GM19372 (cell line): ENCODE measurements at regions not wholly inside any gene's neighbourhood (a gene's known extent, or its start where the extent isn't known, plus 50 kb on each side); places are given as distances from the start of the nearest gene placed in this dataset.
"Not testable (repeated sequence)": the region's sequence is repeated elsewhere in the genome, so short reads cannot be mapped to it uniquely, and the experiment has no call there.

Experiments used
- ATAC-seq: cut with Tn5 transposase; IDR thresholded peaks from one replicate; pipeline ENCODE4 v1.9.1; 2021; ENCODE audit warnings: mild to moderate bottlenecking, low read depth, moderate library complexity; ENCODE audit not compliant: unreplicated experiment

DNA sequence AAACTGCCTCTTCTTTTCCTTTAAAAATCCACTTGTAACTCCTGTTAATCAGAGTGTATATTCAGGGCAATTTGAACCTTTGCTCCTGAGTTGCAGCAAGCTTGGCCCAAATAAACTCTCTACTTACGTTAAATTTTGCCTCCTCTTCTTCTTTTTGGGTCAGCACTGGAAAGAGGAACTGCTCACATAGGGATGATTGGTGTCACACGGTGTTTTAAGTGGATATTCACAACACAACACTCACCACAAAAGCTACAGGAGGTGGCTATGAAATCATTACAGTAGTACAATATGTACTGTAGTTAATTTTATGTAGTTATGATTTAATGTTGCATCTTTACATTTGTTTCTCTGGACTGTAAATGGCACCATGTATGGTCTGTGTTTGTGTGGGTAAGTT is 96.8 kb upstream of the DOCK9 start:
- ATAC-seq, result no peak

DNA sequence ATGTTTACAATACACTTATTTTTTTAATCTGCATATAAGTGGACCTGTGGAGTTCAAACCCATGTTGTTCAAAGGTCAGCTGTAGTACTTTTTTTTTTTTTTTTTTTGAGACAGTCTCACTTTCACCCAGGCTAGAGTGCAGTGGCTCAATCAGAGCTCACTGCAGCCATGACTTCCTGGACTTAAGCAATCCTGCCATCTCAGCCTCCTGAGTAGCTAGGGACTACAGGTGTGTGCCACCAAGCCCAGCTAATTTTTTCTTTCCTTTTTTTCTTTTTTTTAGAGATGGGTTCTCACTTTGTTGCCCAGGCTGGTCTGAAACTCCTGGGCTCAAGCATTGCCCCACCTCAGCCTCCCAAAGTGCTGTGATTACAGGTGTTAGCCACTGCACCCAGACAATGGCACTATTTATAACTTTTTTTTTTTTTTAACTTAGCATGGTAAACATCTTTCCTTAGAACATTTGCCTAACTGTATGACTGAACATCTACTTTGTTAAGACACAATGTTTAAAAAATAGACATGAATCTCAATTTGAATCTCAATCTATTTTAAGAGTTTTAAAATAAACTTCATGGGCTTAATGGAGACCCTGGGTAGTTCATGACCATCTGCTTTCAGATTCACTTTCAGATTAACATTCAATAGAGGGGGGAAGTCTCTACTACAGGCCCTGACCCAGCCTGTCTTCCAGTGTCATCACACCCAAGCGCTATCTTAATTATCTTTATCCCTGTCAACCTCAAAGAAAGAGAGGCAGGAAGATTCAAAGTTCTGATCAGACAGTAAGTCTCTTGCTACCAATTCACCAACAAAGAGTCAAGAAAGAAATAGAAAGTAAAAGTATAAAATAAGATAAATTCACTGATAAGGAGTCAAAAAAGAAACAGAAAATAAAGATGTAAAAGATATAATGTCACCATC is 97.7 kb upstream of the DOCK9 start:
- peak; percentile 94 for ATAC-seq

DNA sequence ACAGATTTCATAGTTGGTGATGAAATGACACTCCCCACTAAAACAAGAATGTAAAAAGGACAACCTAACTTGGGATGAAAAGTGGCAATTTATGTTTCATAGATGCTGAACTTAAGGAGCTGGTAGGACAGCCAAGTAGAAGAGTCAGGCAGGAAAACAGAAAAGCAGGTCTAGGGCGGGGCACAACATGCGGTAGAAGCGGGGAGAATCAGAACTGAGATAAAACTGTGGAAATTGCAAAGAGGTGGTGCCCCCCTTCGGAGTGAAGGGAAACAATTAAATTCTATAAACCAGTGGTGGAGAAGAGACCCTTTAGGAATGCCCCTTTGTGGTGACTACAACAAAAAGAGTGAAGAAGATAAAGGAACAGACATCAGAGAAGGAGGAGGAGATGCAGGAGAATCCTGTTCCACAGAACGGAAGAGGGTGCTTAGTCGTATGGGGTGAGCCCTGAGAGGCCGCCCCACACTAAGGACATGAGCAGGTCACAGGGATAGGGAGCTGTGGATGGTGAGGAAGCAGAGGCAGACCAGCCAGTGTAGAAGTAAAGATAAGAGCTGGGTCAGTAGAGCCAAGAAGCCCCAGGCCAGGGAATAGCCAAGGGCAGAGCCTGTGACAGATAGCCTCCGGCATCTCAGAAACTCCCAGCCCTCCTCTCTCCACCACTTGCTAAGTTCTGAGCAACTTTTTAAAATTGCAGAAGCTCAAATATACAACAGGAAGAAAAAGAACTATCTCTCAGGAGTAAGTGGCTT is 100.3 kb upstream of the DOCK9 start:
- ATAC-seq, result no peak

DNA sequence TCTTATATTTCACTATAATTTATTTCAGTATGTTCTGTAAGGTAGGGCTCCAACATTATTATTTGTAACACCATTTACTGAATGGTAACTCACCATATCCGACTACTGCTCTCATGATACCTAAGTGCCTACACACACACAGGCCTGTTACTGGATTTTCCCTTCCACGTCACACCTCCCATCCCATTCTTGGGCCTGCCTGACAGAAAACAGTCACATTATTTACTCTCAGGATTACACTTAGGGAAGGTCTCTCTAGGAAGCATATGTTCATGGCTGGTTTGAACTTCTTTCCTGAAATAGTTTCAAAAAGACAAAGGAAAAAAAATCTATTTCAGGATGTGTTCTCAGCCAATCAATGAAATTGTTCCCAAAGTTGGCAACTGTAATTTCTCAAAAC is 102.3 kb upstream of the DOCK9 start:
- ATAC-seq, result no peak

DNA sequence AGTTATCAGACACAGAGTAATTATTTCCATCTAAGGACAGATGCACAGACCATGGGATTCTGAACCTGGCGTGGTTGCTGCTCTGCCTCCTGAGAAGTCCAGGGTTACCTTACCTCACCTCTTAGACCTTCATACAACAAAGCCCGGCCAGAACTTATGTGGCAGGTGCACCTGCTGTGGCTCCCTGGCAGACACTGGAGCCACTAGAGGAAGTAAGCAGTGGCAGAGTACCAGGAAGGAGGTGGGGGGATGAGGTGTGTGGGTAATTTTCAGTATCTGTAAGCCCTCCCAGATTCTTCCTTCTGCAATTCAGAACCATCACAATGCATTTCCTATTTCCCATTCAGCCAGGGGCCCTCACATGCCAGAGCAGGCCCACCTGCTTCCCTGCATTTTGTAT is 106.1 kb upstream of the DOCK9 start:
- ATAC-seq, result no peak

DNA sequence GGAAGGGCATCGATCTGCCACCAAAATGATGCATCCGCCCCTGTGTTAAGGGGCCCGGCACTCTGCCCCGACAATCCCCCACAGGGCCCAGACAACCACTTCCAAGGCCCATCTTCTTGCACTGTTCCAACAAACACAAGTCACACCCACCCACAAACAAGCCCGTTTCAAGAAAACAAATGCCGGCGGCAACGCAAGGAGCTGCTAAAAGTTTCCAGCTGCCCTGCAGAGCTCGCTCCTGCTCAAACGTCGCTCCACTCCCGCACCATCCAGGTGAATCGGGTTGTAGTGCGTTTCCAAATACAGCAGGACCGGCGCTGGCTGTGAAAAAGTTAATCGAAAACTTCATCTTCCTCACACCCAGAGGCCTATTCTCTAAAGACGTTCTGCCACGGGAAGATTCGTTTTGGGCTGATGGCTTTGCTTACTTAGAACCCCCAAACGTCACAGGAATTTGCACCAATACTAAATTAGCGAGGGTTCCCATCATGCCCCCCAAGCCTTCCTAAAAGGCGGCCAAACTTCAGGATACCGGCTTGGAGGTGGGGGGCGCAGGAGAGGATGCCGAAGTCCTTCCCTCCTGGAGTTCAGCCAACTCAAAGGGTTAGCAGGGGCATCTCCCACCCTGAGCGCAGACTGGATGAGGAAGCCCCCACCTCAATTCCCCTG is 107.4 kb upstream of the DOCK9 start:
- ATAC-seq, result no peak

DNA sequence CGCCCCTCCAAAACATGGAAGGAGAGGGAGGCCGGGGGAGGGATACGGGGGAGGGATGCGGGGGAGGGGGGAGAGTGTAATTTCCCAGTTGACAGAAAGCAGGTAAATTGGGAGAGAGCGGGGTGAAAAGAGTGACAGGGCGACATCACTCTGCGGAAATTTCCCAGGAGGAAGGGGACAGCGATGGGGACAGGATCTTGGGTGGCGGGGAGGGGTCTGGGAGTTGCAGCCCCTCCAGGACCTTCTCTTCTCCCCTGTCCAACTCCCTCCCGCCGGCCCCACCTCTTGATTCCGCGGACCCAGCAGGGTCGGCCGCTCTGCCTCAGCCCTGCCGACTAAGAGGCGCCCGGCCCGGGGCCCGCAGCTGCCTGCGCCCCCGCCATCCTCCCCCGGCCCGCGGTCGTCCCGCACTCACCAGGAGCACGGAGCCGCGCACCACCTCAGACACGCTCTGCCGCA is 108.0 kb upstream of the DOCK9 start:
- no peak for ATAC-seq

DNA sequence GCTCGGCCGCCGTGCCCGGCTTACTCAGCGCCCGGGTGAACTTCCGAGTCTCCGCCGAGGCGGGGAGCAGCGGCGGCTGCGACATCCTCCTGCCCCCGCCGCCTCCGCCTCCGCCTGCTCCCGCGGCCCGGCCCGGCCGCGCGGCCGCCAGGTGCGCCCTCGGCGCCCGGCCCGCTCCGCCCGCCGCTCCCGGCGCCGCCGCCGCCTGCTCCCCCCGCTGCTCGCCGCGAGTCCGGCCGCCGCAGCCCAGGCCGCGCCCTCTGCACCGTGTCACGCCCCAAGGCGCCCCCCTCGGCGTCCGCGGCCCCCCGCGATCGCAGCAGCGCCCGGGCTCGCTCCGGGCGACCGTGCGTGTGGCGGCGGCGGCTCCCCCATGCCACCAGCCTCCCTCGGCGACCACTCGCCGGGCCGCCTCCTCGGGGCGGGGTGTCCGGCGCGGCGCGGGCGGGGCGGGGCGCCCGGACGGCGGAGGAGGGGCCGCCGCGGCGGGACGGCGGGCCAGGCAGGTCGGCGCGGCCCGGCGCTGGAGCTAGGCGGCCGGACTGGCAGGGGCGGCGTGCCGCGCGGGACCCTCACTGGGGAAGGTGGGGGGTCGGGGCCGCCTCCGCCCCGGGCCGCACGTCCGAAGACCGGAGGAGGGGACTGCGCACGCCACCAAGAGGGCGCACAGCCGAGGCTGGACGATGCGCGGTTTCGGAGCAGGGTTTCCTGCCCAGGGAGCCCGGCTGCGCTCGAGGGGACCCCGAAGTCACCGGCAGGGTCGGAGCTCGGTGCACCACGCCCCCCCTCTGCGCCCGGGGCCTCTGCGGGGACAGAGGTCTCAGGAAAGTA is 108.6 kb upstream of the DOCK9 start:
- ATAC-seq, result peak; percentile 44

DNA sequence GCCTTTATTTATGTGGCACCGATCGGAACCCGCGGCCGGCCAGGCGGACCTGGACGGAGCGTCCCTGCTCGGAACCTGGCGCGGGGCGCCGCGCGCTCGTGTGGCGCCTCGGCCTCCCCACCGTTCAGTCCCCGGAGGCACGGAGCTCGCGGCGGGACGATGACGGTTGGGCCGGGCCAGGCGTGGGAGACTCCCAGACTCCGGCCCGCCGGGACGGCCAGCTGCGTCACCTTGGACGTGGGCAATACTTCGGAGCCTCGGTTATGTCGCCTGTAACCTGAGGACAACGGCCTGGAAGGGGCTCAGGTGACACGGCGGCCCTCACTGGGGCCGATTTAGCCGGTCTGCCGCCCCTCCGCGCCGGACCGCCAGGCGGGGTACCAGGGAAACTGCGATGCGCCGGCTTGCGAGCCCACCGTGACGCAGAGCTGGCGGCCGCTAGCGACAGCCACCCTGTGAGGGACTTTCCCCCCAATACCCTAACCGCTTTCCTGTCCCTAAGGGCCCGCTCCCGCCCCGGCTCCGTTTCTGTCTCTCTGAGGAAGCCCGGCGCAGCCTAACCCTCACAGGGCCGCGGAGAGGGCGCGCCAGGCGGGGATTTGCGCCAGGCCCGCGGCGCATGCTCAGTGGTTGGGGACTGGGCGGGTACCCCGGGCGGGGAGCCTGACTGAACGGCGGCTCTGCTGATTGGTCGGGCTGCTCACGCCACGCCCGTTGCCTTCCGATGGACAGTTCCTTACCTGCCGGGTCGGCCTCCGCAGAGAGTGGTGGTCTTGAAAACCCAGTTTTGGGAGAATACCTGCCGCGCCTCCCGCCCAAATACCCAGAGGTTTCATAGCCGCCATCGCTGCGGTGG is 109.5 kb upstream of the DOCK9 start:
- peak; percentile 75 for ATAC-seq

DNA sequence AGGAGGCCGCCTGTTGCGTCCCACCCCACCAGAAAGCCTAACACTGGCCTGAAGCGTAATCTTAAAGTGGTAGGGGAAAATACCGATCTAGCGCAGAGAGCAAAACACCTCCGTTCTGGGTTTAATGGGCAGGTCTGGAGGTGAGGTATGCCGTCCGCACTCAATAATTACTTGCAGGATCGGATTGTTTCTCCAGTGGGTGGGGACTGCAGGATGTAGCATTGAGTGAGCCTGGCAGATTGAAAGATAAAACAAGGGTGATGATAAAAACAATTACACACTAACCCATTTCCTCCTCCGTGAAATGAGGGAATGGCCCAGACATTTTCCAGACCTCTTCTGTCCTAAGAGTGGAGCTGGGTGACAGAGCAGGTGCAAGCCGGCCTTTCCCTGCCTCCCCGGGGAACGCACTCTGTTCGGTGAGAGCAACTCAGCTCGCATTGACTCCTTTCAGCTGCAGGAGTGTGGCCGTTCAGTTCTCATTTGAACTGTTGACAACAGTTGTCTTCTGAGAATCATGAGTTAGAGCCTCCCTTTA is 110.2 kb upstream of the DOCK9 start:
- ATAC-seq, result peak; percentile 26

DNA sequence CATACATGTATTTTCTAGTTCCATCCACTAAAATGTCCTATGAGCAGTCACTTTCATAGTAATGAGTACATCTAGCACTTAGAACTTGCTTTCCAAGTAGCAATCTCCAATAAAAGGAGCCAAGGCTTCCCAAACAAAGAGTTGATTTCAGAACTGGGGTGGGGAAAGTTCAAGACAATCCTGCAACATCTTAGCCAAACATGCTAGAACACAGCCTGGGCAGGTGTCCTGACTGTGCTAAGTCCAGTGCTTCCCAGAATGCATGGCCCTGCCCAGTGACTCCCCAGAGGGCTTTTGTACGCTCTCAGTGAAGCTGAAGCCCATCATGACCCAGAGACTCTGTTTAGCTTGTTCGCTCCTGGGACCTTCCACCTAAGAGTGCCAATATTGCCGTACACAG is 106.7 kb upstream of the UBAC2 start:
- no peak for ATAC-seq

DNA sequence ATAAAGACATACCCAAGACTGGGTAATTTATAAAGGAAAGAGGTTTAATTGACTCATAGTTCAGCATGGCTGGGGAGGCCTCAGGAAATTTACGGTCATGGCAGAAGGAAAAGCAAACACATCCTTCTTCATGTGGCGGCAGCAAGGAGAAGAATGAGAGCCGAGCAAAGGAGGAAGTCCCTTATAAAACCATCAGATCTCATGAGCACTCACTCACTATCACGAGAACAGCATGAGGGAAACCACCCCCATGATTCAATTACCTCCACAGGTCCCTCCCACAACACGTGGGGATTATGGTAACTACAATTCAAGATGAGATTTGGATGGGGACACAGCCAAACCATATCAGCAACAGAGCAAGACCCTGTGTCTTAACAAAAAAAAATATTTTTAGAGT is 98.8 kb upstream of the UBAC2 start:
- not testable (repeated sequence) for ATAC-seq

DNA sequence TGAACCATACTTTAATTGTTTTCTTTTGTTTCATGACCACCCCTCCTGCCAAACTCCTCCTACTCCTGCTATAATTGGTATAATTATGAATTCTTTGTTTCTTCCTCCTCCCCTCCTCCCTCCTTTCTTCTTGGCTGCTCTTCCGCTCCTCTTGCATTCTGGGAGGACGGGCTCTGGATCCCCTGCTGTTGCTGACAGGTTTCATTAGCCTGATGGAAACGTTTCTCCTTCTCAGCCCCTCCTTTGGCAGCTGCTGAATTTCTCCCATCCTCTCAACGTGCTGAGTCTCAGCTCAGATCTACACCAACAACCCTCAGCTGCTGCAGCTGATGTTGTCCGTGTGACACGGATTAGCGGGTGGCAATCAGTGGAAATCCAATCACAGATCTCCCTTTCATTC is 97.1 kb upstream of the UBAC2 start:
- no peak for ATAC-seq

DNA sequence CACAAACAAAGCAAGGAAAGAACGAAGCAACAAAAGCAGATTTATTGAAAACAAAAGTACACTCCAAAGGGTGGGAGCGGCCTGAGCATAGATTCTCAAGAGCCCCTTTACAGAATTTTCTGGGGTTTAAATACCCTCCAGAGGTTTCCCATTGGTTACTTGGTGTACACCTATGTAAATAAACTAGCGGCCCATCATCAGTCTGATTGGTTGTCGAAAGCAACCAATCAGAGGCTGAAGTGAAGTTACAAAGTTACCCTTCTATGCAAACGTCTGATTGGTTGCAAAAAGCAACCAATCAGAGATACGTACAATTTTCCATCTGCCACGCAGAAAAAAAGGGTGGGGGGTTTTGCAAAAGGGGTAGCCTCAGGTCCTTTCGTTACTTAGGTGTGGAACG is 96.3 kb upstream of the UBAC2 start:
- ATAC-seq, result no peak

DNA sequence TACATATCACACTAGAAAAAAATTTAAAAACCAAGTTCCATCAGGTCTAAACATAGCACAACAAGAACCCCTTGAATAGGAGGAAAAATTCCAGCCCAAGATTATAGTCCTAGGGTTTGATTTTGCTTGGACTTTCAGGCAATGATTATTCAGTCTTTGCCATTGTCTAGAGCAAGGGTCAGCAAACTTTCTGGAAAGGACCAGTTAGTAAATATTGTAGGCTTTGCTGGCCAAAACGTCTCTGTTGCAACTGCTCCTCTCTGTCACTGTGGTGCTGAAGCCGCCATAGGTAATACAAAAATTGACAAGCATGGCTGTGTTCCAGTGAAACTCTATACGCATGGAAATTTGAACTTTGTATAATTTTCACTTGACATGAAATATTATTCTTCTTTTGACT is 95.5 kb upstream of the UBAC2 start:
- no peak for ATAC-seq

DNA sequence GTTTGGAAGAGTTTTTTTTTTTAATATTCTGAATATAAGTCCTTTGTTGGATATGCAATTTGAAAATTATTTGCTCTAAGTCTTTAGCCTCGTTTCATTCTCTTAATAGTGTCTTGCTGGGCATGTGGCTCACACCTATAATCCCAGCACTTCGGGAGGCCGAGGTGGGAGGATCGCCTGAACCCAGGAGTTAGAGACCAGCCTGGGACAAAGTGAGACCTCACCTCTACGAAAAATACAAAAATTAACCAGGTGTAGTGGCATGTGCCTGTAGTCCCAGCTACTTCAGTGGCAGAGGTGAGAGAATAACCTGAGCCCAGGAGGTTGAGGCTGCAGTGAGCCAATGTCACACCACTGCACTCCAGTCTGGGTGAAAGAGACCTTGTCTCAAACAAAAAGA is 87.3 kb upstream of the UBAC2 start:
- ATAC-seq, result no peak

DNA sequence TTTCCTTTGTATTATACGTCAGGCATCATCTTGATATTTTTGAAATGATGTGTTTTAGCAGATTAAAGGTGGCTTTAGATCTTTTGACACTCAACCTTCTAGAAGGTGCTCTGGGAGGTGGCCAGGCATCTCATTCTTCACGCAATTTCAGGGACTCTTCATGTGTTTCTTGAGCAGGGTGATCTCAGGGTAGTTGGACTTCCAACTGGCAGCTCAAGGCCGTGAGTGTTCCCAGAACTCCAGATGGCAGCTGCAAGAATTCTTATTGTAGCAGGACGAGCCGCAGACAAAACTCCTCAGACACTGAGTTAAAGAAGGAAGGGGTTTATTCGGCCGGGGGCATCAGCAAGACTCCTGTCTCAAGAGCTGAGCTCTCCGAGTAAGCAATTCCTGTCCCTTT is 82.5 kb upstream of the UBAC2 start:
- ATAC-seq, result no peak

DNA sequence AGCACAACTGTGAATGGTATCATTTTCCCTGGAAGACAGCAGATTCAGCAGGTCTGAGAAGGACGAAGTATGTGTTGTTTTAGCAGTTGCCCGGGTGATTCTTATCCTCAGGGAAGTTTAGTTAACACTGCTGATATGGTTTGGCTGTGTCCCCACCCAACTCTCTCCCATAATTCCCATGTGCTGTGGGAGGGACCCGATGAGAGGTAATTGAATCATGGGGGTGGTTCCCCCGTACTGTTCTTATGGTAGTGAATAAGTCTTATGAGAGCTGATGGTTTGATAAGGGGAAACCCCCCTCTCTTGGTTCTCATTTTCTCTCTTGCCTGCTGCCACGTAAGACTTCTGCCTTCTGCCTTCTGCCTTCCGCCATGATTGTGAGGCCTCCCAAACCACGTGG is 81.0 kb upstream of the UBAC2 start:
- no peak for ATAC-seq

DNA sequence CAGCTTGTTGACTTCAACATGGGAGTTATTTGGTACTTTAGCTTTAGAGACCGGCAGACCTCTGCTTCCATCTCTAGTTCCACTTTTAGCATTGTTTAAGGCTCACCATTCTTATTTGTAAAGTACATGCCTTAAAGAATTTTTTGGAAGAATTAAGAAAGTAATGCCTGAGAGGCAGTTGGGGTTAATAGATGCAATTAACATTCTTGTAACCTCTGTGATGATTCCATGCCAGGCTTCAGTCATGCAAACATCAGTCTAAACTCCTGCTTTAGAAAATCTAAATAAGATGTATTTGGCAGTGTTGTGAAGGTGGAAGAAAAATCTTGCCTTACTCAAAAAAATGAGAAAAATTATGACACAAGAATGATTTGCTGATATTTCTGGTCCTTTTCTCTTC is 79.9 kb upstream of the UBAC2 start:
- ATAC-seq, result no peak
